NCI-H82 (cell line): ENCODE measurements at regions not wholly inside any gene's neighbourhood (a gene's known extent, or its start where the extent isn't known, plus 50 kb on each side); places are given as distances from the start of the nearest gene placed in this dataset.

Experiments used
- DNase-seq: peaks from one replicate; lab custom pipeline; 2025; lab: John Stamatoyannopoulos, UW

DNA sequence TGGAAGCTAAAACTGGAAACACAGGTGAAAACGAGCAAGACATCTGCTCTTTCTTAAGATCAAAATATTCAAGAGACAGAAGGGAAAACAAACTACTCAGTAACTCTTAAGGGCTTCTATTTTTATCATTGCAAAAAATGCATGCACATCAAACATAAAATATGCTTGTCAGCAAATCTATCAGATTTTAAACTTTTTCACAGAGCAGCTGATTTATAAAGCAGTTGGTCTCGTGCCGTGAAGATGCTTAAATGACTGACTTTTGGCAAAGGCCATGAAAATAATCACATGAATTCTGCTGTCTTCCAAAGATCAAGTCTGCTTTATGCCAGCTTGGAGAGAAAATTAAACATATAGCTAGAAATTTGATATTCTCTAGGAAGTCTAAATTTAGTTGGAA is 482.1 kb upstream of the HS3ST1 start:
- no peak for DNase-seq

- no peak for DNase-seq
These were observed 480.0 kb upstream of the HS3ST1 start for GRCh38 chr4:11908712-11909111.

DNA sequence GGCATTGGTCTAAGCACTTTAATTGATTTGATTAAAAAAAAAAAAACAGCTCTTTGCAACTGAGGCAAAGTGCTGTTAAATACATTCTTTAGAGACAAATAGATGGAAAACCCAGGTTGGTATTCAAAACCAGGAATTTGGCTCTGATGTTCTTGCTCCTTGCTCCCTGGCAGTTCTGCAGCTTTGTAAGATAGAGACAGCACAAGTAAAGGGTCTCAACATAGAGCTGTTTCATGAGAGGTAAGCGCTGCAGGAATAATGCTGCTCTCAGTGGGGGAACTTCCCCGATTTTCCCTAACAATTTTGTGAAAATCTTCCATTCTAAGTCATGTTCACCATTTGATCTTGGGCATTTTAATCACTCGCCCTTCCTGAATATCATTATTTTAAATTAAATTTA is 479.5 kb upstream of the HS3ST1 start:
- no peak for DNase-seq

GRCh38 chr4:11904846-11905739 is 476.4 kb upstream of the HS3ST1 start:
- no peak for DNase-seq

- DNase-seq = no peak
These were observed 475.4 kb upstream of the HS3ST1 start for GRCh38 chr4:11904117-11904535.

DNA sequence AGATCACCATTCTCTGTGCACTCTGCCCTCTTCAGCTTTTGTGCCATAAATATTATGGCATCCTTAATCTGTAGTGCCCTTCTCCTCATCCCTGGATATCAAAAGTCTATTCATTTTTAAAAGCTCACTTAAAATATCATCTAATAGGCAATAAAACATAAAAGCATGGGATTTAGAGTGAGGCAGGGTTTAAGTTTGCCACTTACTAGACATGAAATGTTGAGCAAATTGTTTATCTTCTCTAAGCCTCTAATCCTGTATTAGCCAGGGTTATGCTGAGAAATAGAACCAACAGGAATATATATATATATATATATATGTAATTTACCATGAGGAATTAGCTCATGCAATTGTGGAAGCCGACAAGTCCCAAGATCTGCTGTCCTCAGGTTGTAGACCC is 472.4 kb upstream of the HS3ST1 start:
- no peak for DNase-seq

DNA sequence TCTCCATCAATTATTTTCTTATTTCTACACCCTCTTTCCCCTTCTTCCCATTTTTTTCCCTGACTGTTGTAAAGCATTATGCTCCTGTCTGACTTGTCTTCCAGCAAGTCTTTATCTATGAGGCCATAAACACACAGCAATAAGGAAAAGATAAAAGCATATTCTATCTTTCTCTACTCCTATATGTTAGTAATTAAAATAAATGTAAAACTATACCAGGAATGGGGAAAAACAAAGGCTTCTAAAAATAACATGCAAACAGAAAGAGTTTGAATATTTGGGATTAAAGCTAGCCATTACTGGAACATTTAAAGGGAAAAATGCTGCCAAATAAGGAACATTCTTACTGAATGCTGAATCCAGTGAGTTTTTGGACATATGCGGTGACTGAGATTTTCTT is 471.7 kb upstream of the HS3ST1 start:
- DNase-seq = no peak

DNA sequence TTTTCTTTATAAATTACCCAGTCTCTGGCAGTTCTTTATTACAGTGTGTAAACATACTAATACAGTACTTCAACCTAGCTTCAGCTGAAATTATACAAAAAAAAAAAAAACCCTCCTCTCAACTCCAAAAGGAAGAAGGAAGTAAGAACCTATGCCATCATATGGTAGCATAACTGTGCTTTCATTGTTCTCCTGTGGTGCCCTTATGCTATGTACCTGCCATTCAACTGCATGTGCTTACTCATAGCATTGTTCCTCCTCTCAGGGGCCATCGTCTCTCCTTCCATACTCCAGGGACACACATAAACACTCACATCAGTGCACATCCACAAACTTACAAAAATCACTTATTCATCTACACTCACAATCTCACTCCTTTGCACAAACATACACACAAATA is 470.1 kb upstream of the HS3ST1 start:
- DNase-seq = no peak

DNA sequence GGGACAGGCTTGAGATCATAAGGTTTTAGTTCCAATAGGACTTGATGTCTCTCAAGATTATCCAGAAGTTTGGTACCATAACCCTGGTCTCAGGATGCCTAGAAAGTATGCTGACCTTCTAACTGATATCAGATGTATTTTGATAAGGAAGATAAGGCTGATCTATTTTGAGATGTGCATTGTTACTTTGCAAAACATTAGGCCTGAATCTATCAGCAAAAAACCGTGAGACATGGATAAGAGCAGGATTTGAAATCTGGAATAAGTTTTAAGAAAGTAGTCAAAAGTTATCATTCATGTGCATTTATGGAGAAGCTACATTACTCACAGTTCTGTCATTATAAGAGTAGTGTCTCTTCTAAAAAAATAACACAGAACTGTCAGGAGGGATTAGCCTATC is 467.1 kb upstream of the HS3ST1 start:
- no peak for DNase-seq

DNA sequence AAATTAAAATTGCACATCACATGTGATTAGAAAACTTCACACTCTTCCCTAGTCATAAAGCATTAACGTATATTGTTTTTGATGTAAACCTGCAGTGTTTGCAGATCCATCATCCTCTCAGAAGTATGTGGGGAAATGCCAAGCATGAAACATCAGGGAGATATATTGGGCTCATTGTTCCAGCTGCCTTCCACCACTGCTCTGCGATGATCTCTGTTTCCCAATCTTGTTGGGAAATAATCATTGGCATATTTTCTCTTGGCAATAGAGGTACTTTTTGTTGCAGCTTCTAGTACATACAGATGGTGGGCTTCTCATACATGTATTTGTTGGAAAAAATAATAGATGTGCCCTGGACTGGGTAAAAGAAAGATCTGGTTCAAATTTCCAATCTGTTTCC is 466.3 kb upstream of the HS3ST1 start:
- DNase-seq = no peak

DNA sequence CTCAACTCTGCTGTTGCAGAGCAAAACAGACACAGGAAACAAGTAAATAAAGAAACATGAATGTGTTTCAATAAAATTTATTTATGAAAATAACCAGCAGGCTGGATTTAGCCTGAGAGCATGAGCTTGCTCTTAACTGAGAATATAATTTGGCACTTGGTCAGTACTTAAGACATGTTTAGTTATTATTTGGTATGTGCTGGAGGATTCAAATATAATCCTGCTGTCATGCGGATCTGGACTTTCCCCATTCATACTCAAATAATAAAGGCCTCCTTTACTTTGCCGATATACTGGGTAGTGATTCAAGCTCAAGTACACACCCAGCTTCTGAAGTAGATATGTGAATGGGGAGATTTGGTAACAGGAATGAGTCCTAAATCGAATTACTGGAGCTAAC is 465.5 kb upstream of the HS3ST1 start:
- DNase-seq = no peak

DNA sequence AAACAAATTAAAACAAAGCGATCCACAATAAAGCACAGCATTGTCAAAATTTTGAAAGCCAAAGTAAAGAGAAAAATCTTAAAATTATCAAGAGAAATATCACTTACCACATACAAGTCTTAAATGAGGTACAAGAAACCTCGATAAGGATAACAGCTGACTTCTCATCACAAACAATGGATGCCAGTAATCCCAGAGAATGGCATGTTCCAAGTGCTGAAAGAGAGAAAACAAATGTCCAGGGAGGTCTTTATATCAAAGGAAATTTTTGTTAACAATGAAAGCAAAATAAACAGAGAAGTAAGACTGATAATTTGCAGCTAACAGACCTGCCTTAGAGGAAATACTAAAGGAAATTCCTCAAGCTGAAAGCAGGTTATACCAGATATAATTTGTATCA is 460.4 kb upstream of the HS3ST1 start:
- DNase-seq = no peak

DNA sequence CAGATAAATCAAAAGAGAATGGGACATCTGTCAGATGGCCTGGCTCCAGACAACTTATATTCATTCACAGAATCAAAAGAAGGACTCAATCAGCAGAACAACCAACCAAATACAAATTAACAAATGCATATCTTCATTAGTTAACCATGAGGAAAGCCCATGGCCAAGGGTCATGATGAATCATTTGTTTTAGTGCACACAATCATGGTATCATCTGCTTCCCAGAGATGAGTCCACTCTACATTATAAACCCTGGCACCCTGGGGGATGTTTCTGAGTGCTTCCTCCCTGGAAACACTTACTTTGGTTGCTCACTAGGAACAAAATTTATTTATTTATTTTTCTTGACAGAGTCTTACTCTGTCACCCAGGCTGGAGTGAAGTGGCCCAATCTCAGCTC is 453.3 kb upstream of the HS3ST1 start:
- no peak for DNase-seq

GRCh38 chr4:11881364-11881763 is 452.7 kb upstream of the HS3ST1 start:
- DNase-seq = no peak

- DNase-seq = no peak
These were observed 449.5 kb upstream of the HS3ST1 start for GRCh38 chr4:11878241-11878640.

GRCh38 chr4:11876104-11876503 is 447.4 kb upstream of the HS3ST1 start:
- DNase-seq = no peak

GRCh38 chr4:11869191-11869870 is 440.6 kb upstream of the HS3ST1 start:
- no peak for DNase-seq

DNA sequence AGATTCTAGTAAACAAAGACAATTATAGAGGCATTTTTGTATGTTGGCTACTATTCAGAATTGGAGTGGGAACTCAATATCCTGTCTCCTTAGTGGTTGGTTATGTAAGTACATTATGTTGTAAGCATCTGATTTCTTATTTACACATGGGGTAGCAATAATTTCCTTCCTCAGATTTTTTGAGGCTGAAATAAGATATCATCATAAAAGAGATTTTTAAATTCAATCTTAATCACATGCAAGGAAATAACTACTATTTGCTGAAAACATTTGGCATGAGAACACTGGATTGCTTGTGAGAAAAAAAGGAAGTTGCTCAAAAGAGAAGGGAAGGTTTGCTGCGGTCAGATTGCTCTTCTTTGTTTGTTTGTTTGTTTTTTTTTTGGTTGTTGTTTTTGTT is 437.7 kb upstream of the HS3ST1 start:
- no peak for DNase-seq

GRCh38 chr4:11860996-11861395 is 432.3 kb upstream of the HS3ST1 start:
- DNase-seq = no peak

GRCh38 chr4:11857881-11858280 is 429.2 kb upstream of the HS3ST1 start:
- no peak for DNase-seq

- DNase-seq = no peak
These were observed 418.5 kb upstream of the HS3ST1 start for GRCh38 chr4:11847167-11847566.

GRCh38 chr4:11843927-11844326 is 415.2 kb upstream of the HS3ST1 start:
- DNase-seq = no peak

DNA sequence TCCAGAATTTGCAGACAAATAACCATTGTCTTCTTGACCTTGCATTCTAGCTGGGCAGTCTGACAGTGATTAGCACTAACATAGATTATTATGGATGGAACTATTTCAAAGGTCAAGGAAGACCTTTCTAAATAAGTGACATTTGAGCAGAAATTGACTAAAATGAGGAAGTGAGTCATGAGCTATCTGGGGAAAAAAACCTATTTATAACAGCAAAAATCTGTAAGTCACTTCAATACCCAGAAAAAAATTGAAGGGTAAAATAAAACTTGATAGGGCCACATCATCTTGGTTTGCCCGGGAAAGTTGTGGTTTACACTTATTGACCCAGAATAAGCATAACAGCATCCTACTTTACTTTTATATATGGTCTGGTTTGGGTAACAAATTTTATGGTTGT is 414.6 kb upstream of the HS3ST1 start:
- DNase-seq = no peak
